Astrocyte (in vitro differentiated cells and primary cell): ENCODE measurements at regions not wholly inside any gene's neighbourhood (a gene's known extent, or its start where the extent isn't known, plus 50 kb on each side); places are given as distances from the start of the nearest gene placed in this dataset.
A peak's percentile ranks its signal among the peaks of the same experiment; 100 is the strongest.

ENCODE experiments used
- DNase-seq: peaks from one replicate; pipeline ENCODE4 v3.0.0-alpha.2; 2010; ENCODE audit warnings: low read depth
- FAIRE-seq: peaks from 2 replicates; lab custom pipeline; 2011; peaks lifted over from hg19 to GRCh38; lab: Jason Lieb, UNC
- H2AFZ ChIP-seq: 2 replicates; pipeline ENCODE4 v1.6.0; 2012; ENCODE audit warnings: low read depth, low read length, inconsistent platforms
- H3K27ac ChIP-seq: 2 replicates; pipeline ENCODE4 v1.5.1; 2011; ENCODE audit warnings: low read depth, low read length, inconsistent platforms
- H3K27me3 ChIP-seq: 2 replicates; pipeline ENCODE4 v1.6.0; 2011; ENCODE audit warnings: low read length, inconsistent platforms; ENCODE audit not compliant: insufficient read depth
- H3K36me3 ChIP-seq: 2 replicates; pipeline ENCODE4 v1.5.1; 2011; ENCODE audit warnings: low read length, inconsistent platforms; ENCODE audit not compliant: insufficient read depth
- H3K4me1 ChIP-seq: 2 replicates; pipeline ENCODE4 v1.5.1; 2011; ENCODE audit warnings: low read length, inconsistent platforms; ENCODE audit not compliant: insufficient read depth
- H3K4me2 ChIP-seq: 2 replicates; pipeline ENCODE4 v1.6.0; 2012; ENCODE audit warnings: low read length, inconsistent platforms
- H3K4me3 ChIP-seq: 2 replicates; pipeline ENCODE4 v1.5.1; 2011; ENCODE audit warnings: low read depth, mild to moderate bottlenecking, low read length, inconsistent platforms; ENCODE audit not compliant: insufficient read depth
- H3K79me2 ChIP-seq: 2 replicates; pipeline ENCODE4 v1.6.0; 2012; ENCODE audit warnings: mild to moderate bottlenecking, low read length, inconsistent platforms; ENCODE audit not compliant: insufficient read depth
- H3K9ac ChIP-seq: 2 replicates; pipeline ENCODE4 v1.6.0; 2012; ENCODE audit warnings: mild to moderate bottlenecking, low read length, inconsistent platforms
- H3K9me3 ChIP-seq: 2 replicates; pipeline ENCODE4 v1.5.1; 2012; ENCODE audit warnings: low read depth, mild to moderate bottlenecking, low read length, inconsistent platforms; ENCODE audit not compliant: insufficient read depth
- H4K20me1 ChIP-seq: 2 replicates; pipeline ENCODE4 v1.6.0; 2012; ENCODE audit warnings: low read length, inconsistent platforms; ENCODE audit not compliant: insufficient read depth
- H3K27ac Mint-ChIP-seq: one replicate; pipeline ENCODE4 v1.8.0; 2021; ENCODE audit warnings: mild to moderate bottlenecking, mixed read lengths; ENCODE audit not compliant: unreplicated experiment
- H3K27me3 Mint-ChIP-seq: one replicate; pipeline ENCODE4 v1.8.0; 2021; ENCODE audit warnings: low read depth, mixed read lengths; ENCODE audit not compliant: unreplicated experiment
- H3K36me3 Mint-ChIP-seq: one replicate; pipeline ENCODE4 v1.8.0; 2021; ENCODE audit warnings: low read depth, mixed read lengths; ENCODE audit not compliant: unreplicated experiment
- H3K4me1 Mint-ChIP-seq: one replicate; pipeline ENCODE4 v1.8.0; 2021; ENCODE audit warnings: low read depth, mixed read lengths; ENCODE audit not compliant: unreplicated experiment
- H3K4me3 Mint-ChIP-seq: one replicate; pipeline ENCODE4 v1.8.0; 2021; ENCODE audit warnings: mild to moderate bottlenecking, moderate library complexity, mixed read lengths; ENCODE audit not compliant: unreplicated experiment
- H3K9me3 Mint-ChIP-seq: one replicate; pipeline ENCODE4 v1.8.0; 2021; ENCODE audit warnings: mild to moderate bottlenecking, mixed read lengths; ENCODE audit not compliant: unreplicated experiment
- EZH2 ChIP-seq: IDR thresholded peaks from 2 replicates; pipeline ENCODE4 v1.6.1; 2012; ENCODE audit warnings: mild to moderate bottlenecking, low read length, inconsistent platforms; ENCODE audit not compliant: insufficient read depth
- TF ChIP-seq, protein P1 (sequence below): IDR thresholded peaks from 2 replicates; pipeline ENCODE4 v1.5.1; 2011; ENCODE audit warnings: low read depth, mild to moderate bottlenecking, inconsistent platforms, low read length, moderate library complexity; ENCODE audit not compliant: insufficient read depth

DNA sequence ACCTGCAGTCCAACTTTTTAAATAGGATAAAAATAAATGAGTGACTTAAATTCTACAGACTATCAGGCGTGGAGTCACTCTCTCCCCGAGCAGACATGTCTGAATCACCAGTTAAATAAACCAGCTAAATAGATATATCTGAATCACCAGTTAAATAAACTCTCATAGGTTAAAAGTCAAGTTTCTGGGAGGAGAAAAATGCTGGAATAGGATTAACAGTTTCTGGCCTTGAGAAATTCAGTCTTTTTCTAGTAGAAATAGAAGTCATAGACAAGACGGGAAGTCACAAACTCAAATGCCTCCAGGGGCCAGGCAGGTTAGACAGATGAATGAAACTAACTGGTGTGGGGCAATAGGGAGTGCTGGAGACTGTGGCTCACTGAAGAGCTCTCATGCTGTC, 258.6 kb upstream of the TMEM132C start:
- Mint-ChIP-seq H3K4me3 (no peak overlapping the region), H3K27me3 (no peaks in the 10 kb centered on the region), H3K27ac (no peak overlapping the region), H3K9me3 (peaks cover 6% of the 10 kb centered on the region), H3K4me1 (no peaks in the 10 kb centered on the region), H3K36me3 (no peaks in the 10 kb centered on the region)
- H3K27ac ChIP-seq: peak overlapping the region; percentile 64
- no peaks in the 10 kb centered on the region for H4K20me1 ChIP-seq
- no peaks in the 10 kb centered on the region for H3K36me3 ChIP-seq
- H3K4me1 ChIP-seq: peaks cover 21% of the 10 kb centered on the region
- H3K9me3 ChIP-seq: no peaks in the 10 kb centered on the region
- no peak for TF ChIP-seq EZH2
- TF ChIP-seq, protein P1, sequence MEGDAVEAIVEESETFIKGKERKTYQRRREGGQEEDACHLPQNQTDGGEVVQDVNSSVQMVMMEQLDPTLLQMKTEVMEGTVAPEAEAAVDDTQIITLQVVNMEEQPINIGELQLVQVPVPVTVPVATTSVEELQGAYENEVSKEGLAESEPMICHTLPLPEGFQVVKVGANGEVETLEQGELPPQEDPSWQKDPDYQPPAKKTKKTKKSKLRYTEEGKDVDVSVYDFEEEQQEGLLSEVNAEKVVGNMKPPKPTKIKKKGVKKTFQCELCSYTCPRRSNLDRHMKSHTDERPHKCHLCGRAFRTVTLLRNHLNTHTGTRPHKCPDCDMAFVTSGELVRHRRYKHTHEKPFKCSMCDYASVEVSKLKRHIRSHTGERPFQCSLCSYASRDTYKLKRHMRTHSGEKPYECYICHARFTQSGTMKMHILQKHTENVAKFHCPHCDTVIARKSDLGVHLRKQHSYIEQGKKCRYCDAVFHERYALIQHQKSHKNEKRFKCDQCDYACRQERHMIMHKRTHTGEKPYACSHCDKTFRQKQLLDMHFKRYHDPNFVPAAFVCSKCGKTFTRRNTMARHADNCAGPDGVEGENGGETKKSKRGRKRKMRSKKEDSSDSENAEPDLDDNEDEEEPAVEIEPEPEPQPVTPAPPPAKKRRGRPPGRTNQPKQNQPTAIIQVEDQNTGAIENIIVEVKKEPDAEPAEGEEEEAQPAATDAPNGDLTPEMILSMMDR: no peak
- no peak overlapping the region for H3K9ac ChIP-seq
- H2AFZ ChIP-seq: no peak overlapping the region
- FAIRE-seq: no peak
- DNase-seq: peak; percentile 83
- peaks cover 3% of the 10 kb centered on the region for H3K27me3 ChIP-seq
- peak overlapping the region; percentile 70 for H3K4me2 ChIP-seq
- no peak overlapping the region for H3K4me3 ChIP-seq
- no peaks in the 10 kb centered on the region for H3K79me2 ChIP-seq

DNA sequence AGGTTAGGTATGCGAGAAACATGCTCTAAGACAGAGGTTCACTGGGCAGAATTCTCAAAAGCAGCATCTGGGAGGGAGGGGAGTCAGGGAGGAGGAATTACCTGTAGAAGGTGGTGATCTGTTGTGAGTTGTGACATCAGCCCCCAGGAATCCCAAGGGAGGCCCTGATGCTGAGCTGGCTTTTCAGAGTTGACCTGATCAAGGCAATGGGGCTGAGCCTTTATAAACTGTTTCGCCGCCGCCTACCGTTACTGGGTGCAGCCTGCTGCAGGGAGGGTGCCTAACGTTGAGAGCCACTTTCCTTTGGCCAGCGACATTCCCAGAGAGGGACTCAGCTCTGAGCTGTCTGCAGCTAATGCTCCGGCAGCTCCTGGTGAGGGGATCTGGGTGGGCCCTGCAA, 257.9 kb upstream of the TMEM132C start:
- no peak overlapping the region for H2AFZ ChIP-seq
- H3K36me3 Mint-ChIP-seq: no peaks in the 10 kb centered on the region
- DNase-seq (no peak), FAIRE-seq (no peak)
- TF ChIP-seq, protein P1: no peak
- TF ChIP-seq EZH2: no peak
- no peak overlapping the region for H3K4me3 Mint-ChIP-seq
- H4K20me1 ChIP-seq: no peaks in the 10 kb centered on the region
- H3K4me1 Mint-ChIP-seq: no peaks in the 10 kb centered on the region
- peaks cover 3% of the 10 kb centered on the region for H3K27me3 ChIP-seq
- peaks cover 6% of the 10 kb centered on the region for H3K9me3 Mint-ChIP-seq
- no peaks in the 10 kb centered on the region for H3K36me3 ChIP-seq
- no peak overlapping the region for H3K9ac ChIP-seq
- H3K4me2 ChIP-seq: no peak overlapping the region
- peak overlapping the region; percentile 64 for H3K27ac ChIP-seq
- H3K27me3 Mint-ChIP-seq: no peaks in the 10 kb centered on the region
- no peaks in the 10 kb centered on the region for H3K9me3 ChIP-seq
- no peak overlapping the region for H3K27ac Mint-ChIP-seq
- no peak overlapping the region for H3K4me3 ChIP-seq
- H3K79me2 ChIP-seq: no peaks in the 10 kb centered on the region
- H3K4me1 ChIP-seq: peaks cover 21% of the 10 kb centered on the region

DNA sequence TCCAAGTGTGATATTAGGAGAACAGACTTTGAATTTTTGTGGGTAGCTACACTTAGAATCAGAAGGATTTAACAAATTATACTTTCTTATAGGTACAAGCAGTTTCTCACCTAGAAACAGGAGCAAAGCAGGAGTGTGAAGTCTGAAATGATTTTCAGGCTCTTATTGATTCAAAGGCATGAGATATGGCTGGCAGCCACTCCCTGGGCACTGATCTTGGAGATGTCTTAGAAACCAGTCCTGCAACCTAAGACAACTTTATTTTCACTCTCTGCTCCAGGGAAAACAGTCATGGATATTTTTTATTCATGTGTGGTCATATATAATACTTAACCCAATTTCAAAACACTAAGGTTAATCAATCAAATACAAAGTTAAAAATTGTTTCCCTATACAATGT, 254.9 kb upstream of the TMEM132C start:
- Histone ChIP-seq H3K36me3 (no peaks in the 10 kb centered on the region), H3K4me1 (peaks cover 21% of the 10 kb centered on the region), H4K20me1 (no peaks in the 10 kb centered on the region), H3K79me2 (no peaks in the 10 kb centered on the region), H2AFZ (no peak overlapping the region), H3K27ac (no peak overlapping the region), H3K4me3 (no peak overlapping the region), H3K9ac (no peak overlapping the region), H3K27me3 (no peaks in the 10 kb centered on the region), H3K9me3 (no peaks in the 10 kb centered on the region), H3K4me2 (no peak overlapping the region)
- H3K36me3 Mint-ChIP-seq: no peaks in the 10 kb centered on the region
- peaks cover 2% of the 10 kb centered on the region for H3K9me3 Mint-ChIP-seq
- H3K4me1 Mint-ChIP-seq: no peaks in the 10 kb centered on the region
- no peak overlapping the region for H3K4me3 Mint-ChIP-seq
- DNase-seq (no peak), FAIRE-seq (no peak)
- no peak overlapping the region for H3K27ac Mint-ChIP-seq
- TF ChIP-seq, protein P1: no peak
- TF ChIP-seq EZH2: no peak
- no peaks in the 10 kb centered on the region for H3K27me3 Mint-ChIP-seq
